ENCODE measurements at regions not wholly inside any gene's neighbourhood (a gene's known extent, or its start where the extent isn't known, plus 50 kb on each side); places are given as distances from the start of the nearest gene placed in this dataset.

- in situ Hi-C loops (cut with HindIII; ENCODE audit: low sequenced_read_pairs) = no loop called here
- DNase-seq (ENCODE audit: low read depth) = no peak
- H3K4me3 ChIP-seq (ENCODE audit: low read depth, low read length) = no peak overlapping the region
- TF ChIP-seq, protein P1, sequence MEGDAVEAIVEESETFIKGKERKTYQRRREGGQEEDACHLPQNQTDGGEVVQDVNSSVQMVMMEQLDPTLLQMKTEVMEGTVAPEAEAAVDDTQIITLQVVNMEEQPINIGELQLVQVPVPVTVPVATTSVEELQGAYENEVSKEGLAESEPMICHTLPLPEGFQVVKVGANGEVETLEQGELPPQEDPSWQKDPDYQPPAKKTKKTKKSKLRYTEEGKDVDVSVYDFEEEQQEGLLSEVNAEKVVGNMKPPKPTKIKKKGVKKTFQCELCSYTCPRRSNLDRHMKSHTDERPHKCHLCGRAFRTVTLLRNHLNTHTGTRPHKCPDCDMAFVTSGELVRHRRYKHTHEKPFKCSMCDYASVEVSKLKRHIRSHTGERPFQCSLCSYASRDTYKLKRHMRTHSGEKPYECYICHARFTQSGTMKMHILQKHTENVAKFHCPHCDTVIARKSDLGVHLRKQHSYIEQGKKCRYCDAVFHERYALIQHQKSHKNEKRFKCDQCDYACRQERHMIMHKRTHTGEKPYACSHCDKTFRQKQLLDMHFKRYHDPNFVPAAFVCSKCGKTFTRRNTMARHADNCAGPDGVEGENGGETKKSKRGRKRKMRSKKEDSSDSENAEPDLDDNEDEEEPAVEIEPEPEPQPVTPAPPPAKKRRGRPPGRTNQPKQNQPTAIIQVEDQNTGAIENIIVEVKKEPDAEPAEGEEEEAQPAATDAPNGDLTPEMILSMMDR (IDR thresholded peaks at IDR 0.05; ENCODE audit: low read depth, low read length, missing control alignments) = no peak
Measured at GRCh38 chr1:30295266-30295665, 428.1 kb downstream of the MATN1 start.

- H3K4me3 ChIP-seq (ENCODE audit: low read depth, low read length) = no peak overlapping the region
- TF ChIP-seq, protein P1 (IDR thresholded peaks at IDR 0.05; ENCODE audit: low read depth, low read length, missing control alignments) = no peak
- no peak for DNase-seq (ENCODE audit: low read depth)
- in situ Hi-C loops (cut with HindIII; ENCODE audit: low sequenced_read_pairs) = no loop called here
Measured at GRCh38 chr1:30294508-30294907, 428.9 kb downstream of the MATN1 start.

GRCh38 chr1:30292451-30292850 is 430.9 kb downstream of the MATN1 start:
- H3K4me3 ChIP-seq (ENCODE audit: low read depth, low read length) = no peak overlapping the region
- in situ Hi-C loops (cut with HindIII; ENCODE audit: low sequenced_read_pairs) = no loop called here
- no peak for DNase-seq (ENCODE audit: low read depth)
- TF ChIP-seq, protein P1 (IDR thresholded peaks at IDR 0.05; ENCODE audit: low read depth, low read length, missing control alignments) = no peak

DNA sequence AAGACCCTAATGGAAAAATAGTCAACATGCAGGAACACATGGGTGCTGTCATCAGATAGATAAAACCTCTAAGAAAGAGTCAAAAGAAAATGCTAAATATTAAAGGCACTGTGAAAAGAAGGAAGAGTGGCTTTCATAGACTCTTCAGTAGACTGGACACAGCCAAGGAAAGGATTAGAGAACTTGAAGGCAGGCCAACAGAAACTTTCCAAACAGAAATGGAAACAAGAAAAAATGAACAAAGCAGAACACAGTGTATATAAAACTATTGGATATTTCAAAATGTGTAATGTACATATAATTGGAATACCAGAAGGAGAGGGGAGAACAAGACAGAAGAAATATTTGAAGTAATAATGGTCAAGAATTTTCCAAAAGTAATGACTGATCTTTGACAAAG is 431.9 kb downstream of the MATN1 start:
- no peak overlapping the region for H3K4me3 ChIP-seq (ENCODE audit: low read depth, low read length)
- TF ChIP-seq, protein P1 (IDR thresholded peaks at IDR 0.05; ENCODE audit: low read depth, low read length, missing control alignments) = no peak
- in situ Hi-C loops (cut with HindIII; ENCODE audit: low sequenced_read_pairs) = no loop called here
- DNase-seq (ENCODE audit: low read depth) = no peak

DNA sequence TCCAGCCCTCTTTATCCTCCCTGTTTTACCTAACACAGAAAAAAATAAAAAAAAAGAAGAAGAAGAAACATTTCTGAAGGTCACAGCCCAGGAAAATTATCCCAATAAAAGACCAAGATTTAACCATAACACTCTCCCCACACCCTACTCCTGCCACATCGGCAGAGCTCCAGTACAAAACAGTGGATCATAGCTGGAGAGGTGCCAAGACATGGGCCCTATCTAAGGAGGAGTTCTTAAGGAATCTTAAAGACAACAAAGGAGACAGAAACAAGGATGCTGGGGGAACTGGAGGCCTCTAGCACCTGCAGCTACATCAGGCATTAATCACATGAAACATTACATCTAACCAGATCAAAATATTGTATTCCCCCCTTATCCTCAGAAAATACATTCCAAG is 432.8 kb downstream of the MATN1 start:
- TF ChIP-seq, protein P1 (IDR thresholded peaks at IDR 0.05; ENCODE audit: low read depth, low read length, missing control alignments) = no peak
- no peak for DNase-seq (ENCODE audit: low read depth)
- in situ Hi-C loops (cut with HindIII; ENCODE audit: low sequenced_read_pairs) = no loop called here
- H3K4me3 ChIP-seq (ENCODE audit: low read depth, low read length) = no peak overlapping the region

GRCh38 chr1:30287976-30288375 is 435.4 kb downstream of the MATN1 start:
- TF ChIP-seq, protein P1 (IDR thresholded peaks at IDR 0.05; ENCODE audit: low read depth, low read length, missing control alignments) = no peak
- no peak for DNase-seq (ENCODE audit: low read depth)
- H3K4me3 ChIP-seq (ENCODE audit: low read depth, low read length) = no peak overlapping the region
- in situ Hi-C loops (cut with HindIII; ENCODE audit: low sequenced_read_pairs) = no loop called here
